MM.1S (cell line): ENCODE measurements at regions not wholly inside any gene's neighbourhood (a gene's known extent, or its start where the extent isn't known, plus 50 kb on each side); places are given as distances from the start of the nearest gene placed in this dataset.

Experiments
- DNase-seq: peaks from one replicate; pipeline ENCODE4 v3.0.0-alpha.2; 2015
- H2AFZ ChIP-seq: fragments of 300-600 bp; sonication (generic); 2 replicates; pipeline ENCODE4 v1.6.0; 2016; ENCODE audit warnings: antibody characterized with exemption, low read length
- H3F3A ChIP-seq: fragments of 300-600 bp; sonication (generic); 2 replicates; pipeline ENCODE4 v1.6.1; 2016; ENCODE audit warnings: mild to moderate bottlenecking, antibody characterized with exemption, low read length, moderate library complexity, mixed read lengths; ENCODE audit not compliant: insufficient read depth
- H3K27ac ChIP-seq: fragments of 300-600 bp; sonication (generic); 2 replicates; pipeline ENCODE4 v1.5.1; 2016; ENCODE audit warnings: mild to moderate bottlenecking, low read length
- H3K27me3 ChIP-seq: fragments of 300-600 bp; sonication (generic); replicated peaks from 2 replicates; pipeline ENCODE4 v1.6.0; 2016; ENCODE audit warnings: low read length; ENCODE audit not compliant: insufficient read depth
- H3K36me3 ChIP-seq: fragments of 300-600 bp; sonication (generic); replicated peaks from 2 replicates; pipeline ENCODE4 v1.6.1; 2016; ENCODE audit warnings: mild to moderate bottlenecking, low read length, mixed read lengths; ENCODE audit not compliant: insufficient read depth
- H3K4me1 ChIP-seq: fragments of 300-600 bp; sonication (generic); 2 replicates; pipeline ENCODE4 v1.6.1; 2016; ENCODE audit warnings: low read length, mixed read lengths
- H3K4me2 ChIP-seq: fragments of 300-600 bp; sonication (generic); 2 replicates; pipeline ENCODE4 v1.6.0; 2016; ENCODE audit warnings: low read depth, low read length
- H3K4me3 ChIP-seq: fragments of 300-600 bp; sonication (generic); 2 replicates; pipeline ENCODE4 v1.5.1; 2016; ENCODE audit warnings: low read length, mixed read lengths
- H3K79me2 ChIP-seq: fragments of 300-600 bp; sonication (generic); 2 replicates; pipeline ENCODE4 v1.6.1; 2016; ENCODE audit warnings: mixed run types, low read length, mixed read lengths
- H3K9ac ChIP-seq: fragments of 300-600 bp; sonication (generic); 2 replicates; pipeline ENCODE4 v1.6.1; 2016; ENCODE audit warnings: low read length, mixed read lengths
- H3K9me2 ChIP-seq: fragments of 300-600 bp; sonication (generic); replicated peaks from 2 replicates; pipeline ENCODE4 v1.6.1; 2016; ENCODE audit warnings: mild to moderate bottlenecking, low read length, mixed read lengths; ENCODE audit not compliant: insufficient read depth
- H3K9me3 ChIP-seq: fragments of 300-600 bp; sonication (generic); replicated peaks from 2 replicates; pipeline ENCODE4 v1.6.1; 2016; ENCODE audit warnings: mild to moderate bottlenecking, low read length, mixed read lengths; ENCODE audit not compliant: insufficient read depth
- H4K20me1 ChIP-seq: fragments of 300-600 bp; sonication (generic); 2 replicates; pipeline ENCODE4 v1.6.1; 2016; ENCODE audit warnings: mild to moderate bottlenecking, low read length, moderate library complexity, mixed read lengths; ENCODE audit not compliant: insufficient read depth
- CTCF ChIP-seq: fragments of 300-600 bp; sonication (generic); IDR thresholded peaks from 2 replicates; pipeline ENCODE4 v1.5.1; 2016; ENCODE audit warnings: antibody characterized with exemption, low read length, mixed read lengths
- EZH2 ChIP-seq: fragments of 300-600 bp; sonication (generic); optimal IDR thresholded peaks from 2 replicates; pipeline ENCODE3; 2017; ENCODE audit warnings: low read depth, mild to moderate bottlenecking, antibody characterized with exemption, low read length, mixed read lengths
- EZH2phosphoT487 ChIP-seq: fragments of 300-600 bp; sonication (generic); IDR thresholded peaks from 2 replicates; pipeline ENCODE4 v1.6.1; 2018; ENCODE audit warnings: antibody characterized with exemption, low read length

- no peak overlapping the region for H2AFZ ChIP-seq
- no peaks in the 10 kb centered on the region for H3K4me1 ChIP-seq
- H3K27ac ChIP-seq: no peak overlapping the region
- no peaks in the 10 kb centered on the region for H3K27me3 ChIP-seq
- H4K20me1 ChIP-seq: no peaks in the 10 kb centered on the region
- H3F3A ChIP-seq: no peaks in the 10 kb centered on the region
- TF ChIP-seq EZH2phosphoT487 (no peak), CTCF (no peak), EZH2 (no peak)
- no peak overlapping the region for H3K4me2 ChIP-seq
- H3K9me3 ChIP-seq: no peaks in the 10 kb centered on the region
- no peak overlapping the region for H3K9ac ChIP-seq
- no peak for DNase-seq
- H3K79me2 ChIP-seq: no peaks in the 10 kb centered on the region
- H3K4me3 ChIP-seq: no peak overlapping the region
- H3K9me2 ChIP-seq: no peaks in the 10 kb centered on the region
- H3K36me3 ChIP-seq: no peaks in the 10 kb centered on the region
Measured at GRCh38 chr5:113969901-113970300, 392.0 kb upstream of the KCNN2 start.

GRCh38 chr5:113971454-113971853 lies 390.4 kb upstream of the KCNN2 start:
- Histone ChIP-seq H3F3A (no peaks in the 10 kb centered on the region), H3K9me3 (no peaks in the 10 kb centered on the region), H3K36me3 (no peaks in the 10 kb centered on the region), H3K27me3 (no peaks in the 10 kb centered on the region), H3K4me1 (no peaks in the 10 kb centered on the region), H2AFZ (no peak overlapping the region), H3K4me3 (no peak overlapping the region), H3K9ac (no peak overlapping the region), H3K27ac (no peak overlapping the region), H3K4me2 (no peak overlapping the region), H3K9me2 (no peaks in the 10 kb centered on the region), H3K79me2 (no peaks in the 10 kb centered on the region), H4K20me1 (no peaks in the 10 kb centered on the region)
- TF ChIP-seq EZH2 (no peak), CTCF (no peak), EZH2phosphoT487 (no peak)
- DNase-seq: no peak

- H3K9me2 ChIP-seq: no peaks in the 10 kb centered on the region
- no peak overlapping the region for H3K9ac ChIP-seq
- H3F3A ChIP-seq: no peaks in the 10 kb centered on the region
- H2AFZ ChIP-seq: no peak overlapping the region
- no peaks in the 10 kb centered on the region for H3K4me1 ChIP-seq
- no peak overlapping the region for H3K4me3 ChIP-seq
- no peaks in the 10 kb centered on the region for H4K20me1 ChIP-seq
- no peak overlapping the region for H3K4me2 ChIP-seq
- no peak for TF ChIP-seq EZH2
- no peak for TF ChIP-seq EZH2phosphoT487
- TF ChIP-seq CTCF: no peak
- no peaks in the 10 kb centered on the region for H3K79me2 ChIP-seq
- no peak overlapping the region for H3K27ac ChIP-seq
- no peaks in the 10 kb centered on the region for H3K9me3 ChIP-seq
- no peaks in the 10 kb centered on the region for H3K27me3 ChIP-seq
- DNase-seq: no peak
- no peaks in the 10 kb centered on the region for H3K36me3 ChIP-seq
Measured at GRCh38 chr5:113974976-113975375, 386.9 kb upstream of the KCNN2 start.
